ENCODE measurements at regions not wholly inside any gene's neighbourhood (a gene's known extent, or its start where the extent isn't known, plus 50 kb on each side); places are given as distances from the start of the nearest gene placed in this dataset.

- TF ChIP-seq, protein P1, sequence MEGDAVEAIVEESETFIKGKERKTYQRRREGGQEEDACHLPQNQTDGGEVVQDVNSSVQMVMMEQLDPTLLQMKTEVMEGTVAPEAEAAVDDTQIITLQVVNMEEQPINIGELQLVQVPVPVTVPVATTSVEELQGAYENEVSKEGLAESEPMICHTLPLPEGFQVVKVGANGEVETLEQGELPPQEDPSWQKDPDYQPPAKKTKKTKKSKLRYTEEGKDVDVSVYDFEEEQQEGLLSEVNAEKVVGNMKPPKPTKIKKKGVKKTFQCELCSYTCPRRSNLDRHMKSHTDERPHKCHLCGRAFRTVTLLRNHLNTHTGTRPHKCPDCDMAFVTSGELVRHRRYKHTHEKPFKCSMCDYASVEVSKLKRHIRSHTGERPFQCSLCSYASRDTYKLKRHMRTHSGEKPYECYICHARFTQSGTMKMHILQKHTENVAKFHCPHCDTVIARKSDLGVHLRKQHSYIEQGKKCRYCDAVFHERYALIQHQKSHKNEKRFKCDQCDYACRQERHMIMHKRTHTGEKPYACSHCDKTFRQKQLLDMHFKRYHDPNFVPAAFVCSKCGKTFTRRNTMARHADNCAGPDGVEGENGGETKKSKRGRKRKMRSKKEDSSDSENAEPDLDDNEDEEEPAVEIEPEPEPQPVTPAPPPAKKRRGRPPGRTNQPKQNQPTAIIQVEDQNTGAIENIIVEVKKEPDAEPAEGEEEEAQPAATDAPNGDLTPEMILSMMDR (IDR thresholded peaks at IDR 0.05): no peak
- no peak for TF ChIP-seq POLR2A (IDR thresholded peaks at IDR 0.05)
Observed at GRCh38 chr6:113103634-113104361, 753.3 kb upstream of the MARCKS start.
